HEK293 (cell line): ENCODE measurements at regions not wholly inside any gene's neighbourhood (a gene's known extent, or its start where the extent isn't known, plus 50 kb on each side); places are given as distances from the start of the nearest gene placed in this dataset.

Experiments
- CTCF ChIP-seq: fragments of 450-650 bp; formaldehyde crosslinking; IDR thresholded peaks from 2 replicates; pipeline ENCODE4 v1.5.1; 2016; ENCODE audit warnings: missing biosample characterization, missing genetic modification characterization
- PRDM10 ChIP-seq: fragments of 450-650 bp; formaldehyde crosslinking; IDR thresholded peaks from 2 replicates; pipeline ENCODE4 v1.5.1; 2016; ENCODE audit warnings: missing biosample characterization, missing genetic modification characterization
- ZBTB1 ChIP-seq: fragments of 450-650 bp; formaldehyde crosslinking; IDR thresholded peaks from 2 replicates; pipeline ENCODE4 v1.5.1; 2016; ENCODE audit warnings: missing biosample characterization, missing genetic modification characterization
- ZNF148 ChIP-seq: fragments of 450-650 bp; formaldehyde crosslinking; IDR thresholded peaks from 2 replicates; pipeline ENCODE4 v1.5.0; 2017; ENCODE audit warnings: missing biosample characterization, missing genetic modification characterization, borderline replicate concordance
- ZNF26 ChIP-seq: fragments of 450-650 bp; formaldehyde crosslinking; IDR thresholded peaks from 2 replicates; pipeline ENCODE4 v1.5.1; 2016; ENCODE audit warnings: missing biosample characterization, missing genetic modification characterization
- ZNF274 ChIP-seq, 2 experiments: fragments of 200-500 bp in 1 of 2; fragments of 450-650 bp in 1 of 2; sonication (Bioruptor generic) in 1 of 2; formaldehyde crosslinking in 1 of 2; IDR thresholded peaks; 2 replicates each; pipeline versions ENCODE4 v1.5.1 to v1.6.1; 2014 to 2016; ENCODE audit warnings: borderline replicate concordance in 1 of 2, inconsistent platforms in 1 of 2, low read length in 1 of 2, missing biosample characterization in 1 of 2, missing genetic modification characterization in 1 of 2
- ZNF530 ChIP-seq: fragments of 450-650 bp; formaldehyde crosslinking; IDR thresholded peaks from 2 replicates; pipeline ENCODE4 v1.5.1; 2016; ENCODE audit warnings: low read depth, missing biosample characterization, missing genetic modification characterization

- TF ChIP-seq CTCF (tag by site-specific recombination) (no peak), ZNF530 (tag by site-specific recombination) (no peak), ZNF26 (no peak), PRDM10 (tag by site-specific recombination) (no peak), ZNF274 (IDR thresholded peaks at IDR 0.05; ENCODE audit: low read length) (no peak), ZNF274 (tag by site-specific recombination; IDR thresholded peaks at IDR 0.05; ENCODE audit: borderline replicate concordance) (no peak), ZNF148 (tag by site-specific recombination) (no peak), ZBTB1 (tag by site-specific recombination) (no peak)
Measured at GRCh38 chr3:148126956-148127355, 570.7 kb upstream of the AGTR1 start.
